ENCODE measurements at regions not wholly inside any gene's neighbourhood (a gene's known extent, or its start where the extent isn't known, plus 50 kb on each side); places are given as distances from the start of the nearest gene placed in this dataset.

GRCh38 chr18:68429111-68429510 is 285.8 kb downstream of the TMX3 start:
- TF ChIP-seq CTCF (IDR thresholded peaks at IDR 0.05) (no peak), EP300 (IDR thresholded peaks at IDR 0.05) (no peak), POLR2A (IDR thresholded peaks at IDR 0.05) (no peak), POLR2AphosphoS5 (IDR thresholded peaks at IDR 0.05) (no peak)

Data from upper lobe of left lung (tissue), 4 donors.